Neutrophil (primary cell): ENCODE measurements at regions not wholly inside any gene's neighbourhood (a gene's known extent, or its start where the extent isn't known, plus 50 kb on each side); places are given as distances from the start of the nearest gene placed in this dataset.

Source experiments
- H3K27ac ChIP-seq: fragments of 200-600 bp; sonication (generic); 2 replicates; pipeline ENCODE4 v1.5.1; 2016; ENCODE audit warnings: mild to moderate bottlenecking, moderate library complexity
- H3K27me3 ChIP-seq: fragments of 200-600 bp; sonication (generic); 2 replicates; pipeline ENCODE4 v1.6.0; 2016; ENCODE audit warnings: mild to moderate bottlenecking
- H3K36me3 ChIP-seq: fragments of 200-600 bp; sonication (generic); 2 replicates; pipeline ENCODE4 v1.5.1; 2017
- H3K4me1 ChIP-seq, 2 experiments: fragments of 200-600 bp in 1 of 2; sonication (generic) in 1 of 2; 1 replicate in 1 of 2; 2 replicates in 1 of 2; pipeline versions ENCODE4 v1.5.1 to v1.6.1; 2013 to 2016; ENCODE audit warnings: low read depth in 1 of 2, low read length in 1 of 2, mild to moderate bottlenecking in 1 of 2, moderate library complexity in 1 of 2; ENCODE audit not compliant: control insufficient read depth in 1 of 2, insufficient read depth in 1 of 2
- H3K4me3 ChIP-seq, 2 experiments: fragments of 200-600 bp in 1 of 2; sonication (generic) in 1 of 2; 1 replicate in 1 of 2; 2 replicates in 1 of 2; pipeline ENCODE4 v1.5.1; 2013 to 2016; ENCODE audit warnings: low read depth in 1 of 2, low read length in 1 of 2, mild to moderate bottlenecking in 1 of 2, moderate library complexity in 1 of 2
- H3K9me3 ChIP-seq: fragments of 200-600 bp; sonication (generic); 2 replicates; pipeline ENCODE4 v1.5.1; 2016
- TF ChIP-seq, protein P1 (sequence below): fragments of 200-600 bp; sonication (generic); IDR thresholded peaks from 2 replicates; pipeline ENCODE4 v1.5.1; 2016; ENCODE audit warnings: antibody characterized with exemption

- H3K36me3 ChIP-seq, result no peaks in the 10 kb centered on the region
- H3K4me1 ChIP-seq, result no peaks in the 10 kb centered on the region
- H3K27ac ChIP-seq, result no peak overlapping the region
- TF ChIP-seq, protein P1, sequence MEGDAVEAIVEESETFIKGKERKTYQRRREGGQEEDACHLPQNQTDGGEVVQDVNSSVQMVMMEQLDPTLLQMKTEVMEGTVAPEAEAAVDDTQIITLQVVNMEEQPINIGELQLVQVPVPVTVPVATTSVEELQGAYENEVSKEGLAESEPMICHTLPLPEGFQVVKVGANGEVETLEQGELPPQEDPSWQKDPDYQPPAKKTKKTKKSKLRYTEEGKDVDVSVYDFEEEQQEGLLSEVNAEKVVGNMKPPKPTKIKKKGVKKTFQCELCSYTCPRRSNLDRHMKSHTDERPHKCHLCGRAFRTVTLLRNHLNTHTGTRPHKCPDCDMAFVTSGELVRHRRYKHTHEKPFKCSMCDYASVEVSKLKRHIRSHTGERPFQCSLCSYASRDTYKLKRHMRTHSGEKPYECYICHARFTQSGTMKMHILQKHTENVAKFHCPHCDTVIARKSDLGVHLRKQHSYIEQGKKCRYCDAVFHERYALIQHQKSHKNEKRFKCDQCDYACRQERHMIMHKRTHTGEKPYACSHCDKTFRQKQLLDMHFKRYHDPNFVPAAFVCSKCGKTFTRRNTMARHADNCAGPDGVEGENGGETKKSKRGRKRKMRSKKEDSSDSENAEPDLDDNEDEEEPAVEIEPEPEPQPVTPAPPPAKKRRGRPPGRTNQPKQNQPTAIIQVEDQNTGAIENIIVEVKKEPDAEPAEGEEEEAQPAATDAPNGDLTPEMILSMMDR, result no peak
- no peak overlapping the region for H3K4me3 ChIP-seq
- no peaks in the 10 kb centered on the region for H3K27me3 ChIP-seq
- no peaks in the 10 kb centered on the region for H3K9me3 ChIP-seq
Measured at GRCh38 chr2:22880161-22880560, 504.8 kb upstream of the KLHL29 start.

GRCh38 chr2:22882011-22882410 lies 503.0 kb upstream of the KLHL29 start:
- H3K36me3 ChIP-seq, result no peaks in the 10 kb centered on the region
- TF ChIP-seq, protein P1, result no peak
- no peaks in the 10 kb centered on the region for H3K9me3 ChIP-seq
- H3K27ac ChIP-seq, result no peak overlapping the region
- H3K4me3 ChIP-seq, result no peak overlapping the region
- no peaks in the 10 kb centered on the region for H3K27me3 ChIP-seq
- no peaks in the 10 kb centered on the region for H3K4me1 ChIP-seq

DNA sequence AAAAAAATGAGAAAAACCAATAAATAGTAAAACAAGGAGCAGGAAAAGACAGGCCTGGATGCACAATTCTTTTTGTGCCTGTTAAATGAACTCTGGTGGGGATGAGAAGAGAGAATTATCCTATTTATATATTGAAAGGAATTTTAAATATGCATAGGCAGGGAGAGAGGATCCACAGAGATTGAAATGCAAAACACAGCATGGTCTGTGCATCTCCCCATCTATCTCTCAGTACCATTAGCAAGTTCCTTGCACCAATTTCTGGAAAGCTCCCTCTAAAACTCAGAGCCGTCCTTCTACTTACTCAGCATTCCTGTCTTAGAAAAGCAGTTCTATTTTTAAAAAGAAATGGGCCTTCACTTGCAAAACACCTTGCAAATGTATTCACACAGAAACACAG lies 502.3 kb upstream of the KLHL29 start:
- H3K9me3 ChIP-seq, result no peaks in the 10 kb centered on the region
- H3K36me3 ChIP-seq, result no peaks in the 10 kb centered on the region
- TF ChIP-seq, protein P1, result no peak
- no peaks in the 10 kb centered on the region for H3K4me1 ChIP-seq
- H3K4me3 ChIP-seq, result no peak overlapping the region
- no peak overlapping the region for H3K27ac ChIP-seq
- H3K27me3 ChIP-seq, result no peaks in the 10 kb centered on the region

DNA sequence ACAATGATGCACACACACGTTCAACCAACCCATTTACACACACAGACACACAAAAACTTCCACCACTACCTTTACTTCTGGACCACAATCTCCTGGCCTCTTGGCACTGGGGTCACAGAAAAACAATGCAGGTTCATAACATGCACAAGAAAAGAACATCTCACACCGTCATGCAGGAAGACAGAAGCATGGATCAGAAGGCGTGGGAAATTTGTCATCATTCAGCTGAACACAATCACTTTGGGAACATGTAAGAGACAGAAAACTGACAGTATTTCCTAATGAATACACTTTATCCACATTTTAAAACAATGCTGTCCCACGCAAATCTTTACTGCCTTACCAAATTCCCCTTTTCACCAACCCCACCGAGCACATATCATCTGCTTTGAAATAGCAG lies 501.9 kb upstream of the KLHL29 start:
- H3K9me3 ChIP-seq, result no peaks in the 10 kb centered on the region
- H3K4me1 ChIP-seq, result no peaks in the 10 kb centered on the region
- no peak overlapping the region for H3K27ac ChIP-seq
- no peaks in the 10 kb centered on the region for H3K27me3 ChIP-seq
- H3K36me3 ChIP-seq, result no peaks in the 10 kb centered on the region
- TF ChIP-seq, protein P1, result no peak
- H3K4me3 ChIP-seq, result no peak overlapping the region

- H3K4me3 ChIP-seq, result no peak overlapping the region
- no peak overlapping the region for H3K27ac ChIP-seq
- no peaks in the 10 kb centered on the region for H3K27me3 ChIP-seq
- TF ChIP-seq, protein P1, result no peak
- no peaks in the 10 kb centered on the region for H3K9me3 ChIP-seq
- no peaks in the 10 kb centered on the region for H3K4me1 ChIP-seq
- no peaks in the 10 kb centered on the region for H3K36me3 ChIP-seq
Measured at GRCh38 chr2:22885245-22885644, 499.7 kb upstream of the KLHL29 start.

GRCh38 chr2:22887426-22887825 lies 497.6 kb upstream of the KLHL29 start:
- TF ChIP-seq, protein P1, result no peak
- Histone ChIP-seq H3K27ac (no peak overlapping the region), H3K9me3 (no peaks in the 10 kb centered on the region), H3K36me3 (no peaks in the 10 kb centered on the region), H3K4me1 (no peaks in the 10 kb centered on the region), H3K27me3 (no peaks in the 10 kb centered on the region), H3K4me3 (no peak overlapping the region)
